ENCODE measurements at regions not wholly inside any gene's neighbourhood (a gene's known extent, or its start where the extent isn't known, plus 50 kb on each side); places are given as distances from the start of the nearest gene placed in this dataset.

- no peak for TF ChIP-seq CTCF (IDR thresholded peaks at IDR 0.05)
- TF ChIP-seq POLR2A (IDR thresholded peaks at IDR 0.05): no peak
- no peak for TF ChIP-seq POLR2AphosphoS5 (IDR thresholded peaks at IDR 0.05)
Observed at GRCh38 chr7:21044913-21045568, 258.4 kb upstream of the SP8 start.

Measured in gastroesophageal sphincter (tissue), 3 donors.